ENCODE measurements at regions not wholly inside any gene's neighbourhood (a gene's known extent, or its start where the extent isn't known, plus 50 kb on each side); places are given as distances from the start of the nearest gene placed in this dataset.
A peak's percentile ranks its signal among the peaks of the same experiment; 100 is the strongest.

- intact Hi-C loops (cut with DNase I), result no loop called here
- peaks cover 34% of the 10 kb centered on the region for H3K4me1 ChIP-seq
- no peak overlapping the region for H3K4me3 ChIP-seq
- H3K9me3 ChIP-seq, result no peaks in the 10 kb centered on the region
- H3K27me3 ChIP-seq, result no peaks in the 10 kb centered on the region
- TF ChIP-seq POLR2A (IDR thresholded peaks at IDR 0.05), result no peak
- no peak for TF ChIP-seq CTCF (IDR thresholded peaks at IDR 0.05)
- no peak for TF ChIP-seq POLR2AphosphoS5 (IDR thresholded peaks at IDR 0.05; ENCODE audit: insufficient read depth in 1 of 2, low read depth in 1 of 2)
- H3K36me3 ChIP-seq, result no peaks in the 10 kb centered on the region
- no peak overlapping the region for H3K27ac ChIP-seq
- no peak for DNase-seq (ENCODE audit: extremely low spot score in 2 of 2)
Observed at GRCh38 chr2:19543663-19544383, 185.4 kb upstream of the OSR1 start.

- no peak overlapping the region for H3K4me3 ChIP-seq
- H3K4me1 ChIP-seq, result peaks cover 34% of the 10 kb centered on the region
- intact Hi-C loops (cut with DNase I), result no loop called here
- H3K9me3 ChIP-seq, result no peaks in the 10 kb centered on the region
- H3K27me3 ChIP-seq, result no peaks in the 10 kb centered on the region
- H3K36me3 ChIP-seq, result no peaks in the 10 kb centered on the region
- no peak overlapping the region for H3K27ac ChIP-seq
- no peak for TF ChIP-seq POLR2A (IDR thresholded peaks at IDR 0.05)
- TF ChIP-seq POLR2AphosphoS5 (IDR thresholded peaks at IDR 0.05; ENCODE audit: insufficient read depth in 1 of 2, low read depth in 1 of 2), result no peak
- no peak for TF ChIP-seq CTCF (IDR thresholded peaks at IDR 0.05)
- DNase-seq (ENCODE audit: extremely low spot score in 2 of 2), result peak in 1 of 2 donors; percentile 22
Observed at GRCh38 chr2:19542796-19543662, 184.6 kb upstream of the OSR1 start.

GRCh38 chr2:19541884-19542283 lies 183.5 kb upstream of the OSR1 start:
- intact Hi-C loops (cut with DNase I), result no loop called here
- H3K27me3 ChIP-seq, result no peaks in the 10 kb centered on the region
- DNase-seq (ENCODE audit: extremely low spot score in 2 of 2), result no peak
- TF ChIP-seq CTCF (IDR thresholded peaks at IDR 0.05) (no peak), POLR2AphosphoS5 (IDR thresholded peaks at IDR 0.05; ENCODE audit: insufficient read depth in 1 of 2, low read depth in 1 of 2) (no peak), POLR2A (IDR thresholded peaks at IDR 0.05) (no peak)
- no peak overlapping the region for H3K4me3 ChIP-seq
- H3K36me3 ChIP-seq, result no peaks in the 10 kb centered on the region
- no peak overlapping the region for H3K27ac ChIP-seq
- no peaks in the 10 kb centered on the region for H3K9me3 ChIP-seq
- H3K4me1 ChIP-seq, result peaks cover 34% of the 10 kb centered on the region

GRCh38 chr2:19540739-19541525 lies 182.5 kb upstream of the OSR1 start:
- H3K27ac ChIP-seq, result peak overlapping the region; percentile 35
- no peaks in the 10 kb centered on the region for H3K36me3 ChIP-seq
- intact Hi-C loops (cut with DNase I), result no loop called here
- TF ChIP-seq CTCF (IDR thresholded peaks at IDR 0.05), result no peak
- TF ChIP-seq POLR2AphosphoS5 (IDR thresholded peaks at IDR 0.05; ENCODE audit: insufficient read depth in 1 of 2, low read depth in 1 of 2), result peak in 1 of 2 donors; percentile 78
- peaks cover 34% of the 10 kb centered on the region for H3K4me1 ChIP-seq
- H3K4me3 ChIP-seq, result no peak overlapping the region
- H3K9me3 ChIP-seq, result no peaks in the 10 kb centered on the region
- no peak for DNase-seq (ENCODE audit: extremely low spot score in 2 of 2)
- no peaks in the 10 kb centered on the region for H3K27me3 ChIP-seq

Measured in vagina (tissue), 2 donors.